ENCODE measurements at regions not wholly inside any gene's neighbourhood (a gene's known extent, or its start where the extent isn't known, plus 50 kb on each side); places are given as distances from the start of the nearest gene placed in this dataset.

- Histone ChIP-seq H3K27ac (no peak overlapping the region), H4K20me1 (ENCODE audit: insufficient read depth, poor library complexity, severe bottlenecking) (no peaks in the 10 kb centered on the region), H3K4me1 (ENCODE audit: insufficient read depth) (peaks cover 9% of the 10 kb centered on the region), H3K36me3 (replicated peaks; ENCODE audit: insufficient read depth, low read depth) (no peaks in the 10 kb centered on the region), H3K9me3 (ENCODE audit: low read depth) (no peaks in the 10 kb centered on the region), H3K79me2 (no peaks in the 10 kb centered on the region), H3K27me3 (no peaks in the 10 kb centered on the region), H3K4me3 (no peak overlapping the region), H3K4me2 (no peak overlapping the region), H2AFZ (no peak overlapping the region), H3K9me2 (replicated peaks; ENCODE audit: insufficient read depth) (no peaks in the 10 kb centered on the region)
- TF ChIP-seq EZH2phosphoT487 (IDR thresholded peaks at IDR 0.05; ENCODE audit: low read depth, severe bottlenecking, unreplicated experiment), result no peak
- no peak for TF ChIP-seq EZH2 (IDR thresholded peaks at IDR 0.05; ENCODE audit: borderline replicate concordance)
- 90% methylated on average over 5 of the region's 5 CpGs for WGBS (ENCODE audit: low lambda C conversion rate, missing lambda C conversion rate)
- no peak for DNase-seq (ENCODE audit: low spot score)
These were observed 469.5 kb upstream of the FAM241A start for GRCh38 chr4:111675746-111676145.

DNA sequence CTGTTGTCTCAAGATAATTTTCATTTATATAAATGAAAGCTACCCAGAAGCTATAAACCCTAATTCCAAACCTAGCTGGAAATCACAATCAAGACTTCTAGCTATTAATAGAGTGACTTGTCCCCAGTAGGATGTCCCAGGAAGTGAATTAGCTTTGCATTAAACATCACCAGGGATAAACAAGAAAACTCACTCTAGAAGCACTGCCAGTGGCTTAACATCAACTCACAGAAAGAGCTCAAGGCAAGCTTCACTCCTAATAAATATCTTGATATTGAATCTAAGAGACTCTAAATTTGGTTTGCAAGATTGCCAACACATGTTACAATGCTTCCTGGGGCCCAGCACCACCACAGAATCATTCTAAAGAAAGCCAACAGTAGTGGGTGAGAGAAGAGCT, 468.7 kb upstream of the FAM241A start:
- no peaks in the 10 kb centered on the region for H3K79me2 ChIP-seq
- no peak for DNase-seq (ENCODE audit: low spot score)
- H3K4me1 ChIP-seq (ENCODE audit: insufficient read depth), result peaks cover 9% of the 10 kb centered on the region
- H3K27me3 ChIP-seq, result no peaks in the 10 kb centered on the region
- H2AFZ ChIP-seq, result no peak overlapping the region
- H3K36me3 ChIP-seq (replicated peaks; ENCODE audit: insufficient read depth, low read depth), result no peaks in the 10 kb centered on the region
- no peaks in the 10 kb centered on the region for H3K9me3 ChIP-seq (ENCODE audit: low read depth)
- no peaks in the 10 kb centered on the region for H4K20me1 ChIP-seq (ENCODE audit: insufficient read depth, poor library complexity, severe bottlenecking)
- no peak overlapping the region for H3K27ac ChIP-seq
- no peak overlapping the region for H3K4me3 ChIP-seq
- TF ChIP-seq EZH2 (IDR thresholded peaks at IDR 0.05; ENCODE audit: borderline replicate concordance) (no peak), EZH2phosphoT487 (IDR thresholded peaks at IDR 0.05; ENCODE audit: low read depth, severe bottlenecking, unreplicated experiment) (no peak)
- TF ChIP-seq, protein P1, sequence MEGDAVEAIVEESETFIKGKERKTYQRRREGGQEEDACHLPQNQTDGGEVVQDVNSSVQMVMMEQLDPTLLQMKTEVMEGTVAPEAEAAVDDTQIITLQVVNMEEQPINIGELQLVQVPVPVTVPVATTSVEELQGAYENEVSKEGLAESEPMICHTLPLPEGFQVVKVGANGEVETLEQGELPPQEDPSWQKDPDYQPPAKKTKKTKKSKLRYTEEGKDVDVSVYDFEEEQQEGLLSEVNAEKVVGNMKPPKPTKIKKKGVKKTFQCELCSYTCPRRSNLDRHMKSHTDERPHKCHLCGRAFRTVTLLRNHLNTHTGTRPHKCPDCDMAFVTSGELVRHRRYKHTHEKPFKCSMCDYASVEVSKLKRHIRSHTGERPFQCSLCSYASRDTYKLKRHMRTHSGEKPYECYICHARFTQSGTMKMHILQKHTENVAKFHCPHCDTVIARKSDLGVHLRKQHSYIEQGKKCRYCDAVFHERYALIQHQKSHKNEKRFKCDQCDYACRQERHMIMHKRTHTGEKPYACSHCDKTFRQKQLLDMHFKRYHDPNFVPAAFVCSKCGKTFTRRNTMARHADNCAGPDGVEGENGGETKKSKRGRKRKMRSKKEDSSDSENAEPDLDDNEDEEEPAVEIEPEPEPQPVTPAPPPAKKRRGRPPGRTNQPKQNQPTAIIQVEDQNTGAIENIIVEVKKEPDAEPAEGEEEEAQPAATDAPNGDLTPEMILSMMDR (IDR thresholded peaks at IDR 0.05; ENCODE audit: poor library complexity), result no peak
- H3K4me2 ChIP-seq, result no peak overlapping the region
- no peaks in the 10 kb centered on the region for H3K9me2 ChIP-seq (replicated peaks; ENCODE audit: insufficient read depth)

DNA sequence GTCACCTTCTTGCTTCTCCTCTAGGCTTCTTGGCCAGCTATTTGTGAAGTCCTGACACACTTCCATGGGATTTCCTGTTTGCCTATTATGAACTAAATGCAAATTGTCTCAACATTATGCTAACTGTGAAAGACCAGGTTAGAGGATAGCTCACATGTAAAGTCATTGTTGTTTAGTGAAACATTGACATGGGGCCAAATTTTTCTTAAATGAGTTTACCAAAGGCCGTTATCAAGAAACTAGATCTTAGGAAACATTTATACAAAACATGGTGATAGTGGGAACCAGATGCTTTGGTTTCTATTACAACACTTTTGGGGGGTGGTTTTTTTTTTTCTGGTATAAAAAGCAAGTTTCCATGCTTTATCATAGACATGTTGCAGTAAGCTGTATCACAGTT, 466.8 kb upstream of the FAM241A start:
- Histone ChIP-seq H3K27me3 (no peaks in the 10 kb centered on the region), H3K27ac (no peak overlapping the region), H3K36me3 (replicated peaks; ENCODE audit: insufficient read depth, low read depth) (no peaks in the 10 kb centered on the region), H3K4me3 (no peak overlapping the region), H3K9me3 (ENCODE audit: low read depth) (no peaks in the 10 kb centered on the region), H2AFZ (no peak overlapping the region), H3K79me2 (no peaks in the 10 kb centered on the region), H4K20me1 (ENCODE audit: insufficient read depth, poor library complexity, severe bottlenecking) (no peaks in the 10 kb centered on the region), H3K9me2 (replicated peaks; ENCODE audit: insufficient read depth) (no peaks in the 10 kb centered on the region), H3K4me1 (ENCODE audit: insufficient read depth) (peaks cover 9% of the 10 kb centered on the region), H3K4me2 (no peak overlapping the region)
- WGBS (ENCODE audit: low lambda C conversion rate, missing lambda C conversion rate), result 37% methylated on average over 1 of the region's 1 CpG
- TF ChIP-seq, protein P1 (IDR thresholded peaks at IDR 0.05; ENCODE audit: poor library complexity), result no peak
- TF ChIP-seq EZH2phosphoT487 (IDR thresholded peaks at IDR 0.05; ENCODE audit: low read depth, severe bottlenecking, unreplicated experiment), result no peak
- TF ChIP-seq EZH2 (IDR thresholded peaks at IDR 0.05; ENCODE audit: borderline replicate concordance), result no peak
- DNase-seq (ENCODE audit: low spot score), result no peak

DNA sequence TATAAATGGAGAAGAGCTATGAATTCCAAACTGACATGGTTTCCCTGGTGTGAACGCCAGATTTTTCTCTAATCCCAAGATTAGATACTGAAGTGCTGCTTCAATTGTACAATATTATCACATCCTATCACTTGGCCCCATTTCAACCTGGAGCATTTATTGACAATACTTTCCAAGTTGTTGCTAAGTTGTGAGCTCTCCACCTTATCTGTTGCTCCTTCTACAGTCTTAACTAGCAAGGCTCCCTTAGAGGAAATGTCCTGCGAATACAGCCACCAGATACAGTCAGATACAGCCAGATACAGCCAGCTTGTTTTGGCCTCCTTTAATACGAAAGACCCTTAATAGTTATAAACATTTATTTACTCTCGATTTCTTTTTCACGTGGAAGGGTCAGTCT, 466.3 kb upstream of the FAM241A start:
- H3K79me2 ChIP-seq, result no peaks in the 10 kb centered on the region
- TF ChIP-seq, protein P1 (IDR thresholded peaks at IDR 0.05; ENCODE audit: poor library complexity), result no peak
- no peak for TF ChIP-seq EZH2phosphoT487 (IDR thresholded peaks at IDR 0.05; ENCODE audit: low read depth, severe bottlenecking, unreplicated experiment)
- no peak for TF ChIP-seq EZH2 (IDR thresholded peaks at IDR 0.05; ENCODE audit: borderline replicate concordance)
- no peak overlapping the region for H3K4me3 ChIP-seq
- H3K27ac ChIP-seq, result no peak overlapping the region
- no peak for DNase-seq (ENCODE audit: low spot score)
- H3K4me2 ChIP-seq, result peak overlapping the region; percentile 2
- H3K9me2 ChIP-seq (replicated peaks; ENCODE audit: insufficient read depth), result no peaks in the 10 kb centered on the region
- WGBS (ENCODE audit: low lambda C conversion rate, missing lambda C conversion rate), result 45% methylated on average over 5 of the region's 5 CpGs
- no peak overlapping the region for H2AFZ ChIP-seq
- no peaks in the 10 kb centered on the region for H3K36me3 ChIP-seq (replicated peaks; ENCODE audit: insufficient read depth, low read depth)
- no peaks in the 10 kb centered on the region for H3K9me3 ChIP-seq (ENCODE audit: low read depth)
- H3K27me3 ChIP-seq, result no peaks in the 10 kb centered on the region
- H4K20me1 ChIP-seq (ENCODE audit: insufficient read depth, poor library complexity, severe bottlenecking), result no peaks in the 10 kb centered on the region
- H3K4me1 ChIP-seq (ENCODE audit: insufficient read depth), result peaks cover 9% of the 10 kb centered on the region
